ENCODE measurements at regions not wholly inside any gene's neighbourhood (a gene's known extent, or its start where the extent isn't known, plus 50 kb on each side); places are given as distances from the start of the nearest gene placed in this dataset.

- no peak for TF ChIP-seq EHMT2 (IDR thresholded peaks at IDR 0.05; ENCODE audit: low read depth)
- TF ChIP-seq SREBF2 (IDR thresholded peaks at IDR 0.05), result no peak
- no peak for TF ChIP-seq POLR2AphosphoS2 (conservative IDR thresholded peaks at IDR 0.05; ENCODE audit: low read length)
- TF ChIP-seq REST (IDR thresholded peaks at IDR 0.05), result no peak
- TF ChIP-seq KDM1A (IDR thresholded peaks at IDR 0.05; ENCODE audit: low read depth), result no peak
- TF ChIP-seq E2F6 (IDR thresholded peaks at IDR 0.05; ENCODE audit: borderline replicate concordance, low read depth), result no peak
- no peak for TF ChIP-seq FOSB (CRISPR knock-in tag; IDR thresholded peaks at IDR 0.05)
- no peak for TF ChIP-seq HOXB5 (CRISPR knock-in tag; IDR thresholded peaks at IDR 0.05)
- TF ChIP-seq POLR2A (IDR thresholded peaks at IDR 0.05; ENCODE audit: low read length), result no peak
Observed at GRCh38 chr15:81907521-81907920, 138.3 kb downstream of the MEX3B start (continued).

- no peak for TF ChIP-seq CEBPB (IDR thresholded peaks at IDR 0.05)
- TF ChIP-seq KDM5A (IDR thresholded peaks at IDR 0.05), result no peak
- no peak for TF ChIP-seq ZNF302 (CRISPR knock-in tag; IDR thresholded peaks at IDR 0.05)
- TF ChIP-seq ZFP36 (IDR thresholded peaks at IDR 0.05; ENCODE audit: borderline replicate concordance, partially characterized antibody), result no peak
- no peak for TF ChIP-seq NR3C1 (IDR thresholded peaks at IDR 0.05)
- ChIA-PET CTCF (no interaction called here), POLR2A (no interaction called here)
- Histone ChIP-seq H3K4me3 (no peak overlapping the region), H3K9me3 (no peaks in the 10 kb centered on the region), H3K27ac (no peak overlapping the region), H3K4me1 (no peaks in the 10 kb centered on the region), H3K4me2 (no peak overlapping the region)
- no peak for FAIRE-seq
- WGBS (ENCODE audit: missing lambda C conversion rate), result 1% methylated on average over 2 of the region's 2 CpGs
- DNase-seq (ENCODE audit: low read depth in 1 of 2, low spot score in 1 of 2), result no peak
- no peak for ATAC-seq
Observed at GRCh38 chr15:81905889-81906288, 139.9 kb downstream of the MEX3B start.

DNA sequence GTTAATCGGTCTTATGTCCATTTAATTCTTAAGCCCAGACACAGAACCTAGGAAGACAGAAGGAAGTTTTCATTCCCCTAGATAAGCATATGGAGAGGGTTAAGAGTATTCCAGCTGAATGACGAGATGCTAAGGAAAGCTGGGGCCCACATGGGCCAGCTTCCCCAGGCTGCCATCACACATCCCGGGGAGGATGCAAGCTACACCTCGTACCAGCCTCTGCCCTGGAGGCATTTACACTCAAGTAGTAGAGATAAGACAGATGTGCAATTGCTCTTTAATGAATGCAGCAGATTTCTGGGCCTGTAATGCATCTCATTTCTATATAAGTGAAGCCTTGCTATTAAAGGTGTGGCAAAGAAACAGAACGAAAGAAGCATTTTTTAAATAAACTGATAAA, 144.5 kb downstream of the MEX3B start:
- Histone ChIP-seq H3K4me2 (no peak overlapping the region), H3K27ac (no peak overlapping the region), H3K9me3 (no peaks in the 10 kb centered on the region), H3K4me1 (no peaks in the 10 kb centered on the region), H3K4me3 (no peak overlapping the region)
- TF ChIP-seq SREBF2 (IDR thresholded peaks at IDR 0.05), result no peak
- no peak for TF ChIP-seq EHF (CRISPR knock-in tag; IDR thresholded peaks at IDR 0.05)
- TF ChIP-seq, protein P1, sequence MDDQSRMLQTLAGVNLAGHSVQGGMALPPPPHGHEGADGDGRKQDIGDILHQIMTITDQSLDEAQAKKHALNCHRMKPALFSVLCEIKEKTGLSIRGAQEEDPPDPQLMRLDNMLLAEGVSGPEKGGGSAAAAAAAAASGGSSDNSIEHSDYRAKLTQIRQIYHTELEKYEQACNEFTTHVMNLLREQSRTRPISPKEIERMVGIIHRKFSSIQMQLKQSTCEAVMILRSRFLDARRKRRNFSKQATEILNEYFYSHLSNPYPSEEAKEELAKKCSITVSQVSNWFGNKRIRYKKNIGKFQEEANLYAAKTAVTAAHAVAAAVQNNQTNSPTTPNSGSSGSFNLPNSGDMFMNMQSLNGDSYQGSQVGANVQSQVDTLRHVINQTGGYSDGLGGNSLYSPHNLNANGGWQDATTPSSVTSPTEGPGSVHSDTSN (IDR thresholded peaks at IDR 0.05), result no peak
- TF ChIP-seq CHD4 (IDR thresholded peaks at IDR 0.05; ENCODE audit: borderline replicate concordance), result no peak
- no peak for TF ChIP-seq TFCP2L1 (CRISPR knock-in tag; IDR thresholded peaks at IDR 0.05)
- ATAC-seq (no peak), FAIRE-seq (no peak), DNase-seq (ENCODE audit: low read depth in 1 of 2, low spot score in 1 of 2) (no peak)
- ChIA-PET POLR2A (no interaction called here), CTCF (no interaction called here)
- WGBS (ENCODE audit: missing lambda C conversion rate), result 14% methylated on average over 5 of the region's 5 CpGs

GRCh38 chr15:81899730-81900129, 146.1 kb downstream of the MEX3B start:
- WGBS (ENCODE audit: missing lambda C conversion rate), result 2% methylated on average over 2 of the region's 2 CpGs
- POLR2A ChIA-PET, result no interaction called here
- FAIRE-seq, result no peak
- CTCF ChIA-PET, result interaction anchor here (1.5 to 1.6 kb wide), 2 partner anchors 8 to 14 kb away, joined by 3 to 5 read pairs; no protein-coding TSS in a partner anchor
- H3K4me1 ChIP-seq, result no peaks in the 10 kb centered on the region
- TF ChIP-seq KDM5A (IDR thresholded peaks at IDR 0.05), result no peak
- TF ChIP-seq ZSCAN20 (CRISPR knock-in tag; IDR thresholded peaks at IDR 0.05), result no peak
- no peak for TF ChIP-seq RARB (CRISPR knock-in tag; IDR thresholded peaks at IDR 0.05)
- no peak for TF ChIP-seq MAFK (IDR thresholded peaks at IDR 0.05; ENCODE audit: partially characterized antibody)
- TF ChIP-seq, protein P1 (IDR thresholded peaks at IDR 0.05), result no peak
- no peak for TF ChIP-seq NR3C1 (IDR thresholded peaks at IDR 0.05)
- TF ChIP-seq HOXA7 (CRISPR knock-in tag; IDR thresholded peaks at IDR 0.05), result no peak
- TF ChIP-seq, protein P2, sequence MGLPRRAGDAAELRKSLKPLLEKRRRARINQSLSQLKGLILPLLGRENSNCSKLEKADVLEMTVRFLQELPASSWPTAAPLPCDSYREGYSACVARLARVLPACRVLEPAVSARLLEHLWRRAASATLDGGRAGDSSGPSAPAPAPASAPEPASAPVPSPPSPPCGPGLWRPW (IDR thresholded peaks at IDR 0.05), result no peak
- H3K4me2 ChIP-seq, result no peak overlapping the region
- H3K9me3 ChIP-seq, result no peaks in the 10 kb centered on the region
- no peak for DNase-seq (ENCODE audit: low read depth in 1 of 2, low spot score in 1 of 2)
- ATAC-seq, result no peak
- H3K27ac ChIP-seq, result no peak overlapping the region
- no peak overlapping the region for H3K4me3 ChIP-seq

Data from A549 (cell line).